Pulmonary artery endothelial cell (primary cell): ENCODE measurements at regions not wholly inside any gene's neighbourhood (a gene's known extent, or its start where the extent isn't known, plus 50 kb on each side); places are given as distances from the start of the nearest gene placed in this dataset.

Experiments
- DNase-seq: peaks from one replicate; pipeline ENCODE4 v3.0.0-alpha.2; 2011; ENCODE audit warnings: low read depth, low spot score

- DNase-seq: no peak
Observed at GRCh38 chr4:144565527-144566195, 80.3 kb upstream of the HHIP start.

- DNase-seq: no peak
Observed at GRCh38 chr4:144572660-144573059, 73.3 kb upstream of the HHIP start.

- no peak for DNase-seq
Observed at GRCh38 chr4:144574000-144574399, 72.0 kb upstream of the HHIP start.

DNA sequence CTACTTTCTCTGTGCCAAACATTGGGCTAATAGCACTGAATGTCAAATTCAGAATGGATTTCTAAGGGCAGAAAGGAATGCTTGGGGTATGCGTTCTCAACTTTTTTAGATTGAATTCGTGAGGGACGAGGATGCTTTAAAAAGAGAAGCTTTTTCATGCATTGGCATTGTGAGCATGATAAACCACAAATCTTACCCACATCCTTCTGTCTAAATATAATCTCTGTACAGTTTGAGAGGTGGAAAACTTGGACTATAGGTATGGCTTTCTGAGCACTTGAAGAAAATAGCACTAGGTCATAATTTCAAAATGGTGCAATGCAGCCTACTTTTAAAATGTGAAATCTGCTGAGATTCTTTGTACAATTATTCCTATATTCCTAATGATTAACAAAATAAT is 71.4 kb upstream of the HHIP start:
- no peak for DNase-seq

DNA sequence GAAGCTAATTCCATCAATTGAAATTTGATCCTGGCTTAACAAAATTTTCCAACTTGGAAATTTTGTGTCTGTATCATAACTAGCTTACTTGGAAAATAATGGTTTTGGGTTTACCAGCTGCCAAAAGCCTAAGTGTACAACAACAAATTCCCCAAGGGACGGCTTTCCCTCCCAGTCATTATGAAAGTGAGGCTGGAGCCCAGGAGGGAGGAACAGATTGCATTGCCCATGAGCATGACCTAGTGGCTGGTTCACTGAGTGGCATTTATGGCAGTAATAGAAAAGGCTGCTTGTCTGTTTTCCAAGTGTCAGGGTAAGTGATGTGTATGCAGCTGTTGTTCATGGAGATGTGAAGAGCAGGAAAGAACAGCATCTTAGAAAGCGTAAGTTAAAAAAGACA is 70.8 kb upstream of the HHIP start:
- no peak for DNase-seq

GRCh38 chr4:144578681-144579080 is 67.3 kb upstream of the HHIP start:
- DNase-seq: no peak

- DNase-seq: peak; percentile 71
Observed at GRCh38 chr4:144579411-144580030, 66.4 kb upstream of the HHIP start.

DNA sequence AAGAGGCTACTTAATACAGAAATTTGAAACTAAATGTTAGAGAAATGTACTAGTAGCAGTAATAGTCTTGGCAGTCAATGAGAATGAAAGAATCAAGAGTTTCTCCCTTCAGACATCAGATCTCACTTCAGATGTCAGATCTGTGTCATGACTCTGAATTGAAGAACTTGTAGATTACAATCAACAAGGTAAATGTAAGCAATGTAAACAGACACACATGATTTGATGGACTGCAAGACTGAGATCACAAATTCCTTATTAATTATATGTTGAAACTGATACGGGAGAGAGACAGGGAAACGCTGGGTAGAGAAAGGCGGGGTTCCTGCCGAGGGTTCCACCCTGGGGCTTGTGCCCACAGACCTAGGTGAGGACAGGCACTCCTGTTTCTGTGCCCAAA is 65.5 kb upstream of the HHIP start:
- no peak for DNase-seq

DNA sequence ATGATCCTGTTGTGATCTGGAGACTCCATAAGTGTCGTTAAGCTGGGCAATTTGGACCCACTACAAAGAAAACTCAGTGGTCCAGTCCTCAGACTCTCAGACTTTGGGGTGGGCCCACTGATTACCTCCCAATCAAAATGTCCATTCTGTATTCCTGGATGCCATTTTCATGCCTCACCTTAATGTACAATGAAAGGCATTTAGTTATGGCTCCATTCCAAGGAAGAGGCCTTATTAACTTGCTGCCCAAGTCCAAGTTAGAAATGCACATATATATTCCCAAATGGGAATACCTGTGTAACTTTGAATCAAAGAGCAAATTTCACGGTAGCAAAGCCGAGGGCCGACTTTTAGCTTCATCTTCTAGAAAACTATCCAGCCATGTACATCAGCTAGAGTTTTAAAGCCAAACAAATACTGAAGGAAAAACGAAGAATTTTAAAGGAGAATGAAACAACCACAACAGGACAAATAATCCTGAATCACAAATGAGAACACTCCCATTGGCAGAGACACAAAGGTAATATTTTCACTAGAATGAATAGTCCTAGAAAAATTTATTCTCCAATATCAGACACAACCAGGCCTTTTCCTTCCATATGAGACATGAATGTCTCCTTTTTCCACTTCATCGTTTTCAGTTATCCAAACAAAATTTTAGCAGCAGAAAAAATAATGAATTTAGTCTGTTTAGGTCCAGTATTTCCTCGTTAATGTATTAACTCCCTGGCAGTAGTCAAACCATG is 63.7 kb upstream of the HHIP start:
- DNase-seq: no peak

DNA sequence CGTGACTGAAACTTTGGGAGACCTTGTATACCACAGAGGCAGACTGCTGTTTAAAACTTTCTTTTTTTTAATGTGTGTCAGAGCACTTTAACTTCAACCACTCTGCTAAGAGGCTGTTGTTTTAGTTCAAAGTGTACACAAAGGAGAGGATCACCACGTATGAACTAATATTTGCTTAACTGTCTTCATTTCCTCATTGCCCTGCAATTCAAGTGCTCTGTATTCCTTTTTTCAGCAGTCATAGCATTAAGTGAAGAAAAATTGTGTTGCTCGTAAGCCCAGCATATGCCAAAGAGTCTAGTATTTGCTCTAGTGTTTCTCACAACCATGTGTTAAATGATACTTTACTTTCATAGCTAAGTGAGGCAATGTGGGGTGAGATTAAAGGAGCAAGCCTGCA is 63.0 kb upstream of the HHIP start:
- DNase-seq: no peak

DNA sequence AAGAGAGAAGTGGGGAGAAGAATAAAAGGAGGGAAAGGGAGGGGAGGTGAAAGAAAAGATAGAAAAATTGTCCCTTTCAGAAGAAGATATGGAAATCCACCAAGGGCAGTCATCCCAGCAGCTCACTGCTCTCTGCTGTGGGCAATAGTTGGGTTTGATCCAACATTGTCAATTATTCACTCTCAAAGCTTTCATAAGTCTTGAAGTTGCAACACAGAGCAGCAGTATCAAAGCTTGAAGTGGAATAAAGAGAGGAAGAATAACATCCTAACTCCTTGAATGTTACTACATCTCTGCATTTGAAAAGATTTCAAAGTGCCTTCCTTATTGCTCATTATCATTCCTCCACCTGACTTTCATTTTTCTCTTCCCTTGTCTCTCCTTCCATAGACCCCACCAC is 62.3 kb upstream of the HHIP start:
- DNase-seq: no peak

DNA sequence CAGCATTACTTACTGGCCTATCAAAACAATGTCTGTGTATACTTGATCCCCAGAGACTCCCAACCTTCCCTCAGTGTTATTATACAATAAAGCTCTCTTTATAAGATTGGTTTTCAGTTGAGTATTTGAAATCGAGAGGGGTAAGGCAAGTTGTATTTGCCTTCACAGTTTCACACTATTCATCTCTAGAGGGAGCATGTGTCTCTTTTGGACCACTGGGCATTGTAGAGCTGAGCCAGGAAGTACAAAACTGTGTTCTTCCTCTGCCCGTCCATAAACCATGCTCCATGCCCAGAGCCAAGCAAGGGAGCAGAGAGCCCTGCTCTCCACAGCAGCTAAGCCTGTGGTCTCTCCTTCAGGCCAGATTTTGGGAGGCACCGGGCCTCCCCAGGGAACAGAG is 61.5 kb upstream of the HHIP start:
- DNase-seq: no peak

- no peak for DNase-seq
Observed at GRCh38 chr4:144589512-144589911, 56.4 kb upstream of the HHIP start.

- no peak for DNase-seq
Observed at GRCh38 chr4:144590020-144590419, 55.9 kb upstream of the HHIP start.

DNA sequence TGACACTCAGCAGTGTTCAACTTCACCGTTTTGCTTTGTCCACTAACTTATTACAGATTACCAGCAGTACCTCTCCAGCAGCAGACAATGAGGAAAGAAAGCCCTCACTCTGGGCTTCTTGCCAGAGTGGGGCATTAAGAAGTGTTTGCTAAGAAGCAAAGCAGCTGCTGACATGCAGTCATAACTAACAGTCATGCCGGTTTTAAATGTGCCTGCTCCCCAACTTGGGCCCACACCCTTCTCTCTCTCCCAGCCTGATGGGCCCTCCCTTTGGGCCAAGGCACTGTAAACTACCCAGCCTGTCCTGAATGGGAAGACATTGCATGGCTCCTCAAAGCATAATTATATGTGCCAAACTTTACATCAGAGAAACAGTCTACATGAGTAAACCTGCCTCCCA is 54.6 kb upstream of the HHIP start:
- DNase-seq: peak; percentile 71

- DNase-seq: no peak
Observed at GRCh38 chr4:144592264-144592663, 53.7 kb upstream of the HHIP start.

- DNase-seq: no peak
Observed at GRCh38 chr4:144594471-144594986, 51.4 kb upstream of the HHIP start.

- no peak for DNase-seq
Observed at GRCh38 chr4:144595681-144596080, 50.3 kb upstream of the HHIP start.
